HepG2 (cell line): ENCODE measurements at regions not wholly inside any gene's neighbourhood (a gene's known extent, or its start where the extent isn't known, plus 50 kb on each side); places are given as distances from the start of the nearest gene placed in this dataset.

ENCODE experiments used
- ATAC-seq: fragments of 200-7000 bp; cut with Tn5 transposase; 3 replicates; pipeline ENCODE4 v1.9.1; 2020; ENCODE audit warnings: mild to moderate bottlenecking, moderate library complexity
- BruUV-seq: library from RNA; stranded (reverse); fragments of 400-500 nt; replicated peaks from 2 replicates; lab custom pipeline; 2021; lab: Mats Ljungman, UMichigan
- CTCF ChIA-PET: fragments of 300-600 bp; formaldehyde crosslinking; extraction: SDS; loops from one replicate; lab custom pipeline; 2021; ENCODE audit warnings: low total read pairs, inconsistent platforms, low intra/inter-chr PET ratio; lab: Yijun Ruan, JAX
- POLR2A ChIA-PET: fragments of 350-600 bp; sonication (Branson Sonifier 250); formaldehyde crosslinking; loops from one replicate; lab custom pipeline; 2020; ENCODE audit warnings: antibody characterized with exemption, inconsistent platforms; lab: Yijun Ruan, JAX
- DNase-seq: peaks from one replicate; pipeline ENCODE4 v3.0.0-alpha.2; 2015; ENCODE audit warnings: low spot score
- FAIRE-seq: peaks from 3 replicates; lab custom pipeline; 2011; peaks lifted over from hg19 to GRCh38; lab: Jason Lieb, UNC
- H2AFZ ChIP-seq: one replicate; pipeline ENCODE4 v1.6.1; 2011; ENCODE audit warnings: low read length, inconsistent platforms
- H3K27ac ChIP-seq: fragments of 300-600 bp; 3 replicates; pipeline ENCODE4 v1.8.0; 2011; ENCODE audit warnings: mixed run types, mild to moderate bottlenecking, mixed read lengths, low read length, inconsistent platforms; ENCODE audit not compliant: insufficient read depth; ENCODE audit errors: extremely low read length
- H3K27me3 ChIP-seq, 2 experiments: fragments of 200-600 bp in 1 of 2; 2 replicates in 1 of 2; 3 replicates in 1 of 2; pipeline versions ENCODE4 v1.6.0 to v1.8.0; 2011; ENCODE audit warnings: low read length in 2 of 2, mild to moderate bottlenecking in 2 of 2, moderate library complexity in 2 of 2, inconsistent platforms in 1 of 2; ENCODE audit not compliant: insufficient read depth in 2 of 2, control insufficient read depth in 1 of 2
- H3K36me3 ChIP-seq, 2 experiments: fragments of 200-600 bp in 1 of 2; replicated peaks in 1 of 2; 2 replicates in 1 of 2; 3 replicates in 1 of 2; pipeline versions ENCODE4 v1.5.1 to v1.8.0; 2011; ENCODE audit warnings: low read length in 2 of 2, inconsistent platforms in 1 of 2; ENCODE audit not compliant: insufficient read depth in 2 of 2, control insufficient read depth in 1 of 2
- H3K4me1 ChIP-seq: 2 replicates; pipeline ENCODE4 v1.5.1; 2012; ENCODE audit warnings: low read length, inconsistent platforms; ENCODE audit not compliant: insufficient read depth
- H3K4me2 ChIP-seq: 2 replicates; pipeline ENCODE4 v1.6.0; 2011; ENCODE audit warnings: low read depth, low read length, inconsistent platforms
- H3K4me3 ChIP-seq, 3 experiments: fragments of 200-600 bp in 1 of 3; sonication (generic), shearing (Covaris generic) in 1 of 3; replicated peaks in 1 of 3; 2 replicates each; pipeline ENCODE4 v1.5.1; 2011 to 2016; ENCODE audit warnings: low read length in 3 of 3, inconsistent platforms in 2 of 3, low read depth in 2 of 3, mild to moderate bottlenecking in 2 of 3, control low read depth in 1 of 3, mixed read lengths in 1 of 3; ENCODE audit not compliant: insufficient read depth in 1 of 3
- H3K79me2 ChIP-seq: one replicate; pipeline ENCODE4 v1.6.1; 2011; ENCODE audit warnings: low read length, inconsistent platforms; ENCODE audit not compliant: insufficient read depth
- H3K9ac ChIP-seq: 2 replicates; pipeline ENCODE4 v1.6.0; 2011; ENCODE audit warnings: mild to moderate bottlenecking, low read depth, low read length, inconsistent platforms; ENCODE audit not compliant: insufficient read depth
- H3K9me3 ChIP-seq: 2 replicates; pipeline ENCODE4 v1.5.1; 2012; ENCODE audit warnings: mild to moderate bottlenecking, low read length
- H4K20me1 ChIP-seq: 2 replicates; pipeline ENCODE4 v1.6.0; 2011; ENCODE audit warnings: inconsistent platforms, mild to moderate bottlenecking, low read length, moderate library complexity; ENCODE audit not compliant: insufficient read depth
- JUNB ChIP-seq: sonication (generic); formaldehyde crosslinking; IDR thresholded peaks from 2 replicates; pipeline ENCODE4 v1.8.0; 2022; ENCODE audit warnings: missing genetic modification reagents, mild to moderate bottlenecking, borderline replicate concordance
- KLF15 ChIP-seq: sonication (generic); formaldehyde crosslinking; IDR thresholded peaks from 2 replicates; pipeline ENCODE4 v1.8.1; 2023; ENCODE audit warnings: borderline replicate concordance, mild to moderate bottlenecking, inconsistent platforms, missing genetic modification reagents, mixed read lengths
- SRSF4 ChIP-seq: fragments of 200-400 bp; formaldehyde crosslinking; IDR thresholded peaks from one replicate; pipeline ENCODE4 v1.6.1; 2018; ENCODE audit warnings: mild to moderate bottlenecking, low read depth, low read length, moderate library complexity; ENCODE audit not compliant: poor library complexity, severe bottlenecking
- ZKSCAN5 ChIP-seq: sonication (generic); formaldehyde crosslinking; IDR thresholded peaks from 2 replicates; pipeline ENCODE4 v1.5.1; 2020; ENCODE audit warnings: mild to moderate bottlenecking, missing genetic modification reagents
- ZNF263 ChIP-seq: sonication (generic); formaldehyde crosslinking; IDR thresholded peaks from 2 replicates; pipeline ENCODE4 v1.4.0; 2020; ENCODE audit warnings: missing genetic modification reagents
- ZNF572 ChIP-seq: sonication (generic); formaldehyde crosslinking; IDR thresholded peaks from 2 replicates; pipeline ENCODE4 v1.5.1; 2020; ENCODE audit warnings: mild to moderate bottlenecking, missing genetic modification reagents
- in situ Hi-C: cut with HindIII; loops from 2 replicates; pipeline ENCODE4 v1.10.0; 2017; ENCODE audit warnings: low pct_unique_long_range_greater_than_20kb; ENCODE audit not compliant: extremely low pct_ligation_motif_present
- intact Hi-C: fragments of 100-400 bp; cut with micrococcal nuclease; formaldehyde crosslinking; loops from one replicate; pipeline ENCODE4 v1.10.0; 2022; ENCODE audit not compliant: unreplicated experiment
- TF ChIP-seq, protein P1 (sequence below): sonication (generic); formaldehyde crosslinking; IDR thresholded peaks from 2 replicates; pipeline ENCODE4 v1.5.0; 2020; ENCODE audit warnings: mild to moderate bottlenecking, missing genetic modification reagents
- TF ChIP-seq, protein P2 (sequence below): sonication (generic); formaldehyde crosslinking; IDR thresholded peaks from 2 replicates; pipeline ENCODE4 v1.8.1; 2023; ENCODE audit warnings: mild to moderate bottlenecking, inconsistent platforms, moderate library complexity, missing genetic modification reagents, borderline replicate concordance
- TF ChIP-seq, protein P3 (sequence below): sonication (generic); formaldehyde crosslinking; IDR thresholded peaks from 2 replicates; pipeline ENCODE4 v1.5.1; 2020; ENCODE audit warnings: mild to moderate bottlenecking, missing genetic modification reagents, moderate library complexity
- TF ChIP-seq, protein P4 (sequence below), 2 experiments: sonication (generic) in 1 of 2; formaldehyde crosslinking in 1 of 2; IDR thresholded peaks; 2 replicates each; pipeline versions ENCODE4 v1.4.0 to v1.6.1; 2016 to 2020; ENCODE audit warnings: borderline replicate concordance in 1 of 2, low read depth in 1 of 2, mild to moderate bottlenecking in 1 of 2, missing genetic modification reagents in 1 of 2

DNA sequence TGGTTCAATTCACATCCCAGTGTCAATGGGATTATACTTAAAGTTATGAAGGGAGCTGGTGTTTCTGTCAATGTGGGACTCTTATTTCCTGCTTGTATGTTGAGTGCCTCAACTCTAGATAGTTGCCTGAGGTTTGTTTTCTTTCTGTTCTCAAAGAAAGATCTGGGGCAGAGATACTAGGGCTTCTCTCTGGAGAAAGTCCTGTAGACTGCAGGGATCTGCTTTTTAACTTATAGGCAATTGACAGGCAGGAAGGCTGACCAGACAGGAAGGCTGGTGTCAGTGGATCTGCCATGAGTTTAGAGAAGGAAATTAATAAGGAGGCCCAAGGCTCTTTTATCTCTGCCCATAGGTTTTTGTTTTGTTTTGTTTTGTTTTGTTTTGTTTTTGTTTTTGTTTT, 64.0 kb upstream of the PRKX start:
- POLR2A ChIA-PET: no interaction called here
- FAIRE-seq: no peak

More for the DNA sequence above, 64.0 kb upstream of the PRKX start:
- ATAC-seq: no peak
- Histone ChIP-seq H3K4me1 (no peaks in the 10 kb centered on the region), H4K20me1 (no peaks in the 10 kb centered on the region), H3K4me3 (no peak overlapping the region), H3K9ac (no peak overlapping the region), H3K9me3 (no peaks in the 10 kb centered on the region), H3K27ac (no peak overlapping the region), H3K4me2 (no peak overlapping the region), H3K27me3 (no peaks in the 10 kb centered on the region), H3K79me2 (no peaks in the 10 kb centered on the region), H2AFZ (no peak overlapping the region), H3K36me3 (no peaks in the 10 kb centered on the region)
- CTCF ChIA-PET: no interaction called here
- DNase-seq: no peak
- BruUV-seq: no TSS peak
- intact Hi-C loops (no loop called here), in situ Hi-C loops (no loop called here)
- TF ChIP-seq ZKSCAN5 (CRISPR knock-in tag) (no peak), ZNF263 (no peak), JUNB (CRISPR knock-in tag) (no peak), KLF15 (CRISPR knock-in tag) (no peak), ZNF572 (no peak), SRSF4 (no peak)
- TF ChIP-seq, protein P1, sequence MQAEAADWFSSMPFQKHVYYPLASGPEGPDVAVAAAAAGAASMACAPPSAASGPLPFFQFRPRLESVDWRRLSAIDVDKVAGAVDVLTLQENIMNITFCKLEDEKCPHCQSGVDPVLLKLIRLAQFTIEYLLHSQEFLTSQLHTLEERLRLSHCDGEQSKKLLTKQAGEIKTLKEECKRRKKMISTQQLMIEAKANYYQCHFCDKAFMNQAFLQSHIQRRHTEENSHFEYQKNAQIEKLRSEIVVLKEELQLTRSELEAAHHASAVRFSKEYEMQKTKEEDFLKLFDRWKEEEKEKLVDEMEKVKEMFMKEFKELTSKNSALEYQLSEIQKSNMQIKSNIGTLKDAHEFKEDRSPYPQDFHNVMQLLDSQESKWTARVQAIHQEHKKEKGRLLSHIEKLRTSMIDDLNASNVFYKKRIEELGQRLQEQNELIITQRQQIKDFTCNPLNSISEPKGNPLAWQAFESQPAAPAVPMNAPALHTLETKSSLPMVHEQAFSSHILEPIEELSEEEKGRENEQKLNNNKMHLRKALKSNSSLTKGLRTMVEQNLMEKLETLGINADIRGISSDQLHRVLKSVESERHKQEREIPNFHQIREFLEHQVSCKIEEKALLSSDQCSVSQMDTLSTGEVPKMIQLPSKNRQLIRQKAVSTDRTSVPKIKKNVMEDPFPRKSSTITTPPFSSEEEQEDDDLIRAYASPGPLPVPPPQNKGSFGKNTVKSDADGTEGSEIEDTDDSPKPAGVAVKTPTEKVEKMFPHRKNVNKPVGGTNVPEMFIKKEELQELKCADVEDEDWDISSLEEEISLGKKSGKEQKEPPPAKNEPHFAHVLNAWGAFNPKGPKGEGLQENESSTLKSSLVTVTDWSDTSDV: no peak
- TF ChIP-seq, protein P2, sequence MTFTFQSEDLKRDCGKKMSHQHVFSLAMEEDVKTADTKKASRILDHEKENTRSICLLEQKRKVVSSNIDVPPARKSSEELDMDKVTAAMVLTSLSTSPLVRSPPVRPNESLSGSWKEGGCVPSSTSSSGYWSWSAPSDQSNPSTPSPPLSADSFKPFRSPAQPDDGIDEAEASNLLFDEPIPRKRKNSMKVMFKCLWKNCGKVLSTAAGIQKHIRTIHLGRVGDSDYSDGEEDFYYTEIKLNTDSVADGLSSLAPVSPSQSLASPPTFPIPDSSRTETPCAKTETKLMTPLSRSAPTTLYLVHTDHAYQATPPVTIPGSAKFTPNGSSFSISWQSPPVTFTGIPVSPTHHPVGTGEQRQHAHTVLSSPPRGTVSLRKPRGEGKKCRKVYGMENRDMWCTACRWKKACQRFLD (CRISPR knock-in tag): no peak
- TF ChIP-seq, protein P3, sequence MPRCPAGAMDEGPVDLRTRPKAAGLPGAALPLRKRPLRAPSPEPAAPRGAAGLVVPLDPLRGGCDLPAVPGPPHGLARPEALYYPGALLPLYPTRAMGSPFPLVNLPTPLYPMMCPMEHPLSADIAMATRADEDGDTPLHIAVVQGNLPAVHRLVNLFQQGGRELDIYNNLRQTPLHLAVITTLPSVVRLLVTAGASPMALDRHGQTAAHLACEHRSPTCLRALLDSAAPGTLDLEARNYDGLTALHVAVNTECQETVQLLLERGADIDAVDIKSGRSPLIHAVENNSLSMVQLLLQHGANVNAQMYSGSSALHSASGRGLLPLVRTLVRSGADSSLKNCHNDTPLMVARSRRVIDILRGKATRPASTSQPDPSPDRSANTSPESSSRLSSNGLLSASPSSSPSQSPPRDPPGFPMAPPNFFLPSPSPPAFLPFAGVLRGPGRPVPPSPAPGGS (CRISPR knock-in tag): no peak
- TF ChIP-seq, protein P4, sequence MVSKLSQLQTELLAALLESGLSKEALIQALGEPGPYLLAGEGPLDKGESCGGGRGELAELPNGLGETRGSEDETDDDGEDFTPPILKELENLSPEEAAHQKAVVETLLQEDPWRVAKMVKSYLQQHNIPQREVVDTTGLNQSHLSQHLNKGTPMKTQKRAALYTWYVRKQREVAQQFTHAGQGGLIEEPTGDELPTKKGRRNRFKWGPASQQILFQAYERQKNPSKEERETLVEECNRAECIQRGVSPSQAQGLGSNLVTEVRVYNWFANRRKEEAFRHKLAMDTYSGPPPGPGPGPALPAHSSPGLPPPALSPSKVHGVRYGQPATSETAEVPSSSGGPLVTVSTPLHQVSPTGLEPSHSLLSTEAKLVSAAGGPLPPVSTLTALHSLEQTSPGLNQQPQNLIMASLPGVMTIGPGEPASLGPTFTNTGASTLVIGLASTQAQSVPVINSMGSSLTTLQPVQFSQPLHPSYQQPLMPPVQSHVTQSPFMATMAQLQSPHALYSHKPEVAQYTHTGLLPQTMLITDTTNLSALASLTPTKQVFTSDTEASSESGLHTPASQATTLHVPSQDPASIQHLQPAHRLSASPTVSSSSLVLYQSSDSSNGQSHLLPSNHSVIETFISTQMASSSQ (IDR thresholded peaks at IDR 0.05; ENCODE audit: low read depth): no peak
- TF ChIP-seq, protein P4 (CRISPR knock-in tag; IDR thresholded peaks at IDR 0.05; ENCODE audit: borderline replicate concordance): no peak
